ENCODE measurements at regions not wholly inside any gene's neighbourhood (a gene's known extent, or its start where the extent isn't known, plus 50 kb on each side); places are given as distances from the start of the nearest gene placed in this dataset.

DNA sequence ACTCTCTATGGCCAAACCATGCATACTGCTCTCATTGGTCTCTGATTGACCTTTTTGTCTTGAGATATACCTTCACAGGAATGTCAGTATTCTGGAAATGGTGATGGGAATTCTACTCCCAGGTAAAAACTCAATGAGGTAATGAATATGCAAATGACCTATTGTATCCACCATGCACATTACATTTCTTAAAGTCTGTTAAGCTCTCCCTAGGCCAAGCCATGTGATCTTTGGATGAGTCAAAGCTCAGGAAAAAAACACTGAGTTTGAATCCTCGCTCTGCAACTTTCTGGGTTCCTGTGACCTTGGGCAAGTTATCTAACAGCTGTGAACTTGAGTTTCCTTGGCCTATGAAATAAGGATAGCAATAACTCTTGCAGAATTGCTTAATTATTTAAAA is 175.4 kb downstream of the PPP1R2C start:
- TF ChIP-seq ZNF830 (CRISPR knock-in tag; IDR thresholded peaks at IDR 0.05) = no peak
- TF ChIP-seq, protein P1, sequence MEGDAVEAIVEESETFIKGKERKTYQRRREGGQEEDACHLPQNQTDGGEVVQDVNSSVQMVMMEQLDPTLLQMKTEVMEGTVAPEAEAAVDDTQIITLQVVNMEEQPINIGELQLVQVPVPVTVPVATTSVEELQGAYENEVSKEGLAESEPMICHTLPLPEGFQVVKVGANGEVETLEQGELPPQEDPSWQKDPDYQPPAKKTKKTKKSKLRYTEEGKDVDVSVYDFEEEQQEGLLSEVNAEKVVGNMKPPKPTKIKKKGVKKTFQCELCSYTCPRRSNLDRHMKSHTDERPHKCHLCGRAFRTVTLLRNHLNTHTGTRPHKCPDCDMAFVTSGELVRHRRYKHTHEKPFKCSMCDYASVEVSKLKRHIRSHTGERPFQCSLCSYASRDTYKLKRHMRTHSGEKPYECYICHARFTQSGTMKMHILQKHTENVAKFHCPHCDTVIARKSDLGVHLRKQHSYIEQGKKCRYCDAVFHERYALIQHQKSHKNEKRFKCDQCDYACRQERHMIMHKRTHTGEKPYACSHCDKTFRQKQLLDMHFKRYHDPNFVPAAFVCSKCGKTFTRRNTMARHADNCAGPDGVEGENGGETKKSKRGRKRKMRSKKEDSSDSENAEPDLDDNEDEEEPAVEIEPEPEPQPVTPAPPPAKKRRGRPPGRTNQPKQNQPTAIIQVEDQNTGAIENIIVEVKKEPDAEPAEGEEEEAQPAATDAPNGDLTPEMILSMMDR (IDR thresholded peaks at IDR 0.05 in 2 of 3, conservative IDR thresholded peaks at IDR 0.05 in 1 of 3; ENCODE audit: insufficient read depth in 2 of 3, low read depth in 1 of 3, low read length in 3 of 3) = no peak
- TF ChIP-seq JUN (IDR thresholded peaks at IDR 0.05; ENCODE audit: borderline replicate concordance, low read depth, low read length) = no peak
- no peak for TF ChIP-seq JUN (CRISPR knock-in tag; IDR thresholded peaks at IDR 0.05; ENCODE audit: borderline replicate concordance)
- no peak for TF ChIP-seq NCOA1 (IDR thresholded peaks at IDR 0.05; ENCODE audit: low read depth)
